Liver (tissue), 8 donors: ENCODE measurements at regions not wholly inside any gene's neighbourhood (a gene's known extent, or its start where the extent isn't known, plus 50 kb on each side); places are given as distances from the start of the nearest gene placed in this dataset.

ENCODE experiments used
- DNase-seq: peaks from one replicate; pipeline ENCODE4 v3.0.0-alpha.2; 2017; ENCODE audit warnings: low spot score
- H3K27ac ChIP-seq, 2 donors: one replicate each; pipeline ENCODE4 v1.7.0; 2013; ENCODE audit warnings: inconsistent platforms in 2 of 2, low read length in 2 of 2, control low read depth in 1 of 2, low read depth in 1 of 2, mild to moderate bottlenecking in 1 of 2
- H3K27me3 ChIP-seq, 4 donors: one replicate each; pipeline versions ENCODE4 v1.6.1 to v1.7.0; 2013; ENCODE audit warnings: low read length in 3 of 4, inconsistent platforms in 1 of 4, mild to moderate bottlenecking in 1 of 4, moderate library complexity in 1 of 4; ENCODE audit not compliant: control insufficient read depth in 4 of 4, insufficient read depth in 4 of 4
- H3K36me3 ChIP-seq, 4 donors: one replicate each; pipeline versions ENCODE4 v1.6.1 to v1.7.0; 2013; ENCODE audit warnings: low read length in 3 of 4, mild to moderate bottlenecking in 3 of 4, low read depth in 1 of 4, moderate library complexity in 1 of 4; ENCODE audit not compliant: control insufficient read depth in 4 of 4, insufficient read depth in 3 of 4
- H3K4me1 ChIP-seq, 4 donors: one replicate each; pipeline versions ENCODE4 v1.6.1 to v1.7.0; 2013; ENCODE audit warnings: low read length in 3 of 4, mild to moderate bottlenecking in 3 of 4, moderate library complexity in 1 of 4; ENCODE audit not compliant: control insufficient read depth in 4 of 4, insufficient read depth in 4 of 4
- H3K4me3 ChIP-seq, 3 donors: one replicate each; pipeline versions ENCODE4 v1.6.1 to v1.7.0; 2013; ENCODE audit warnings: low read length in 3 of 3, control low read depth in 1 of 3, low read depth in 1 of 3, mild to moderate bottlenecking in 1 of 3
- H3K9ac ChIP-seq, 2 donors: one replicate each; pipeline ENCODE4 v1.7.0; 2013; ENCODE audit warnings: low read length in 2 of 2, mild to moderate bottlenecking in 2 of 2, moderate library complexity in 2 of 2, control low read depth in 1 of 2, low read depth in 1 of 2
- H3K9me3 ChIP-seq, 4 donors: one replicate each; pipeline versions ENCODE4 v1.6.1 to v1.7.0; 2013; ENCODE audit warnings: low read length in 3 of 4; ENCODE audit not compliant: control insufficient read depth in 4 of 4
- ATF3 ChIP-seq: IDR thresholded peaks from 2 replicates; pipeline ENCODE4 v1.6.1; 2016; ENCODE audit warnings: antibody characterized with exemption
- CTCF ChIP-seq: fragments of 150-350 bp; IDR thresholded peaks from 2 replicates; pipeline ENCODE4 v1.5.1; 2017; ENCODE audit warnings: improper control_type of control experiment, low read depth, low read length; ENCODE audit not compliant: missing input control
- EGR1 ChIP-seq, 2 donors: IDR thresholded peaks; 2 replicates each; pipeline ENCODE4 v1.6.1; 2016 to 2018; ENCODE audit warnings: antibody characterized with exemption in 2 of 2, low read depth in 2 of 2
- FOXA1 ChIP-seq: IDR thresholded peaks from 2 replicates; pipeline ENCODE4 v1.6.1; 2016; ENCODE audit warnings: antibody characterized with exemption
- FOXA2 ChIP-seq: IDR thresholded peaks from 2 replicates; pipeline ENCODE4 v1.6.1; 2016; ENCODE audit warnings: antibody characterized with exemption
- GABPA ChIP-seq, 2 donors: IDR thresholded peaks in 1 of 2; conservative IDR thresholded peaks in 1 of 2; 2 replicates each; pipeline ENCODE4 v1.6.1; 2016; ENCODE audit warnings: antibody characterized with exemption in 2 of 2, mild to moderate bottlenecking in 1 of 2, moderate library complexity in 1 of 2
- HNF4A ChIP-seq, 2 donors: conservative IDR thresholded peaks; 2 replicates each; pipeline ENCODE4 v1.6.1; 2016; ENCODE audit warnings: antibody characterized with exemption in 2 of 2, mild to moderate bottlenecking in 2 of 2
- HNF4G ChIP-seq: IDR thresholded peaks from 2 replicates; pipeline ENCODE4 v1.6.1; 2016; ENCODE audit warnings: antibody characterized with exemption
- JUND ChIP-seq, 2 donors: IDR thresholded peaks; 2 replicates each; pipeline ENCODE4 v1.6.1; 2016; ENCODE audit warnings: antibody characterized with exemption in 2 of 2
- MAX ChIP-seq: IDR thresholded peaks from 2 replicates; pipeline ENCODE4 v1.6.1; 2016; ENCODE audit warnings: antibody characterized with exemption
- NR2F2 ChIP-seq: IDR thresholded peaks from 2 replicates; pipeline ENCODE4 v1.6.1; 2016; ENCODE audit warnings: antibody characterized with exemption
- RAD21 ChIP-seq, 2 donors: IDR thresholded peaks; 2 replicates each; pipeline ENCODE4 v1.6.1; 2016; ENCODE audit warnings: antibody characterized with exemption in 2 of 2, mild to moderate bottlenecking in 2 of 2
- REST ChIP-seq: IDR thresholded peaks from 2 replicates; pipeline ENCODE4 v1.6.1; 2016; ENCODE audit warnings: antibody characterized with exemption, mild to moderate bottlenecking
- RXRA ChIP-seq, 2 donors: IDR thresholded peaks; 2 replicates each; pipeline ENCODE4 v1.6.1; 2017 to 2018; ENCODE audit warnings: antibody characterized with exemption in 2 of 2, mild to moderate bottlenecking in 1 of 2
- SP1 ChIP-seq: IDR thresholded peaks from 2 replicates; pipeline ENCODE4 v1.6.1; 2018; ENCODE audit warnings: antibody characterized with exemption, mild to moderate bottlenecking
- TAF1 ChIP-seq: conservative IDR thresholded peaks from 2 replicates; pipeline ENCODE4 v1.6.1; 2016; ENCODE audit warnings: antibody characterized with exemption, mild to moderate bottlenecking
- YY1 ChIP-seq: IDR thresholded peaks from 2 replicates; pipeline ENCODE4 v1.6.1; 2016; ENCODE audit warnings: antibody characterized with exemption, mild to moderate bottlenecking
- ZBTB33 ChIP-seq: IDR thresholded peaks from 2 replicates; pipeline ENCODE4 v1.6.1; 2016; ENCODE audit warnings: antibody characterized with exemption
- WGBS: extraction: QIAGEN DNeasy Blood & Tissue Kit; methylation state at CpG from one replicate; pipeline ENCODE4 v1.1.7; 2013; 5-methylcytosine and 5-hydroxymethylcytosine counted together
- donor health status: healthy.
- donor health status: healthy.
- donor health status: healthy.
- donor health status: healthy.
- donor health status: healthy.

- no peak overlapping the region for H3K27ac ChIP-seq
- no peak overlapping the region for H3K9ac ChIP-seq
- H3K4me3 ChIP-seq, result no peak overlapping the region
- H3K4me1 ChIP-seq, result no peaks in the 10 kb centered on the region
- TF ChIP-seq HNF4A (conservative IDR thresholded peaks at IDR 0.05) (no peak), TAF1 (no peak), EGR1 (IDR thresholded peaks at IDR 0.05; ENCODE audit: low read depth in 2 of 2) (no peak), SP1 (no peak), YY1 (no peak), ATF3 (no peak), GABPA (IDR thresholded peaks at IDR 0.05 in 1 of 2, conservative IDR thresholded peaks at IDR 0.05 in 1 of 2) (no peak), CTCF (no peak), JUND (IDR thresholded peaks at IDR 0.05) (no peak), NR2F2 (no peak), RXRA (IDR thresholded peaks at IDR 0.05) (no peak), MAX (no peak), ZBTB33 (no peak), RAD21 (IDR thresholded peaks at IDR 0.05) (no peak), REST (no peak), FOXA2 (no peak), FOXA1 (no peak), HNF4G (no peak)
- WGBS, result 85% methylated on average over 1 of the region's 1 CpG
- no peaks in the 10 kb centered on the region for H3K36me3 ChIP-seq
- no peaks in the 10 kb centered on the region for H3K27me3 ChIP-seq
- no peaks in the 10 kb centered on the region for H3K9me3 ChIP-seq
- no peak for DNase-seq
Observed at GRCh38 chr3:23072693-23073092, 130.4 kb upstream of the UBE2E2 start.
